ENCODE measurements at regions not wholly inside any gene's neighbourhood (a gene's known extent, or its start where the extent isn't known, plus 50 kb on each side); places are given as distances from the start of the nearest gene placed in this dataset.

- DNase-seq (ENCODE audit: extremely low spot score): no peak
- H3K9me3 ChIP-seq: no peaks in the 10 kb centered on the region
- H3K4me3 ChIP-seq: no peak overlapping the region
- no peaks in the 10 kb centered on the region for H3K36me3 ChIP-seq
- intact Hi-C loops (cut with DNase I): no loop called here
- H3K27me3 ChIP-seq: no peaks in the 10 kb centered on the region
- TF ChIP-seq POLR2A (IDR thresholded peaks at IDR 0.05; ENCODE audit: low read depth) (no peak), CTCF (IDR thresholded peaks at IDR 0.05) (no peak), EP300 (IDR thresholded peaks at IDR 0.05) (no peak)
- no peak overlapping the region for H3K27ac ChIP-seq (replicated peaks in 1 of 4)
- 74% methylated on average over 3 of the region's 3 CpGs for WGBS
- no peaks in the 10 kb centered on the region for H3K4me1 ChIP-seq
Measured at GRCh38 chr6:18629571-18629970, 242.4 kb downstream of the RNF144B start.

- Histone ChIP-seq H3K36me3 (no peaks in the 10 kb centered on the region), H3K4me3 (no peak overlapping the region), H3K9me3 (no peaks in the 10 kb centered on the region), H3K4me1 (no peaks in the 10 kb centered on the region), H3K27ac (replicated peaks in 1 of 4) (no peak overlapping the region), H3K27me3 (no peaks in the 10 kb centered on the region)
- TF ChIP-seq EP300 (IDR thresholded peaks at IDR 0.05) (no peak), CTCF (IDR thresholded peaks at IDR 0.05) (no peak), POLR2AphosphoS5 (IDR thresholded peaks at IDR 0.05) (no peak), POLR2A (IDR thresholded peaks at IDR 0.05; ENCODE audit: low read depth) (no peak)
- DNase-seq (ENCODE audit: extremely low spot score): peak; percentile 5
- WGBS: 79% methylated on average over 4 of the region's 4 CpGs
- intact Hi-C loops (cut with DNase I): no loop called here
Measured at GRCh38 chr6:18632670-18633410, 245.7 kb downstream of the RNF144B start.

- 90% methylated on average over 6 of the region's 6 CpGs for WGBS
- no peak for DNase-seq (ENCODE audit: extremely low spot score)
- no peak for TF ChIP-seq CTCF (IDR thresholded peaks at IDR 0.05)
- TF ChIP-seq POLR2A (IDR thresholded peaks at IDR 0.05; ENCODE audit: low read depth): no peak
- no peak for TF ChIP-seq EP300 (IDR thresholded peaks at IDR 0.05)
- no peak for TF ChIP-seq POLR2AphosphoS5 (IDR thresholded peaks at IDR 0.05)
- intact Hi-C loops (cut with DNase I): no loop called here
- Histone ChIP-seq H3K4me3 (no peak overlapping the region), H3K27me3 (no peaks in the 10 kb centered on the region), H3K4me1 (no peaks in the 10 kb centered on the region), H3K27ac (replicated peaks in 1 of 4) (no peak overlapping the region), H3K36me3 (no peaks in the 10 kb centered on the region), H3K9me3 (no peaks in the 10 kb centered on the region)
Measured at GRCh38 chr6:18634912-18635311, 247.8 kb downstream of the RNF144B start.

- Histone ChIP-seq H3K4me3 (no peak overlapping the region), H3K36me3 (no peaks in the 10 kb centered on the region), H3K4me1 (no peaks in the 10 kb centered on the region), H3K27ac (replicated peaks in 1 of 4) (no peak overlapping the region), H3K27me3 (no peaks in the 10 kb centered on the region), H3K9me3 (peaks cover 0 to 3% (median 0%) of the 10 kb centered on the region in 4 donors)
- no peak for TF ChIP-seq POLR2AphosphoS5 (IDR thresholded peaks at IDR 0.05)
- no peak for TF ChIP-seq EP300 (IDR thresholded peaks at IDR 0.05)
- TF ChIP-seq CTCF (IDR thresholded peaks at IDR 0.05): no peak
- TF ChIP-seq POLR2A (IDR thresholded peaks at IDR 0.05; ENCODE audit: low read depth): no peak
- DNase-seq (ENCODE audit: extremely low spot score): no peak
- intact Hi-C loops (cut with DNase I): no loop called here
Measured at GRCh38 chr6:18640134-18640533, 253.0 kb downstream of the RNF144B start.

- TF ChIP-seq CTCF (IDR thresholded peaks at IDR 0.05) (no peak), EP300 (IDR thresholded peaks at IDR 0.05) (no peak), POLR2A (IDR thresholded peaks at IDR 0.05; ENCODE audit: low read depth) (no peak), POLR2AphosphoS5 (IDR thresholded peaks at IDR 0.05) (no peak)
- DNase-seq (ENCODE audit: extremely low spot score): no peak
- intact Hi-C loops (cut with DNase I): no loop called here
- Histone ChIP-seq H3K9me3 (peaks cover 0 to 3% (median 0%) of the 10 kb centered on the region in 4 donors), H3K27me3 (no peaks in the 10 kb centered on the region), H3K4me1 (no peaks in the 10 kb centered on the region), H3K36me3 (no peaks in the 10 kb centered on the region), H3K27ac (replicated peaks in 1 of 4) (no peak overlapping the region), H3K4me3 (no peak overlapping the region)
- 52% methylated on average over 1 of the region's 1 CpG for WGBS
Measured at GRCh38 chr6:18640754-18641153, 253.6 kb downstream of the RNF144B start.

Data from esophagus muscularis mucosa (tissue), 4 donors.